ENCODE measurements at regions not wholly inside any gene's neighbourhood (a gene's known extent, or its start where the extent isn't known, plus 50 kb on each side); places are given as distances from the start of the nearest gene placed in this dataset.

DNA sequence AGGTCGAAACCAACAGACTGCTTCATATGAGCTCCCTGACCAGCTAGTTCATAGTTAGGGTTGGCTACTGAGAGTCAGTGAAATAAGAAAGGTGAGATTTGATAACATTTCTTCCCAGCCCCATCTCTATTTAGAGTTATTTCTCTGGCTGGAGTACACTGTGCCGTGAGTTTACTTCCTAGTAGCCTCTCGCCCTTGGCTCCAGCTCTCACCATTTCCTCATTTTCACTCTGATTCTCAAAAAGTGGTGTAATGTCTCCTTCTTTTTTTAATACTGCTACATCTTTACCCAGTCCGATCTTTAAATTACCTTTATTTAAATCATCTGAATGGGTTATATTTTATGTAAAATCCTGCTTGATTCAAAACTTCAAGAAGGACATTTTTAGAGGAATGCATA is 100.4 kb upstream of the FAM174A start (continued):
- TF ChIP-seq, protein P1, sequence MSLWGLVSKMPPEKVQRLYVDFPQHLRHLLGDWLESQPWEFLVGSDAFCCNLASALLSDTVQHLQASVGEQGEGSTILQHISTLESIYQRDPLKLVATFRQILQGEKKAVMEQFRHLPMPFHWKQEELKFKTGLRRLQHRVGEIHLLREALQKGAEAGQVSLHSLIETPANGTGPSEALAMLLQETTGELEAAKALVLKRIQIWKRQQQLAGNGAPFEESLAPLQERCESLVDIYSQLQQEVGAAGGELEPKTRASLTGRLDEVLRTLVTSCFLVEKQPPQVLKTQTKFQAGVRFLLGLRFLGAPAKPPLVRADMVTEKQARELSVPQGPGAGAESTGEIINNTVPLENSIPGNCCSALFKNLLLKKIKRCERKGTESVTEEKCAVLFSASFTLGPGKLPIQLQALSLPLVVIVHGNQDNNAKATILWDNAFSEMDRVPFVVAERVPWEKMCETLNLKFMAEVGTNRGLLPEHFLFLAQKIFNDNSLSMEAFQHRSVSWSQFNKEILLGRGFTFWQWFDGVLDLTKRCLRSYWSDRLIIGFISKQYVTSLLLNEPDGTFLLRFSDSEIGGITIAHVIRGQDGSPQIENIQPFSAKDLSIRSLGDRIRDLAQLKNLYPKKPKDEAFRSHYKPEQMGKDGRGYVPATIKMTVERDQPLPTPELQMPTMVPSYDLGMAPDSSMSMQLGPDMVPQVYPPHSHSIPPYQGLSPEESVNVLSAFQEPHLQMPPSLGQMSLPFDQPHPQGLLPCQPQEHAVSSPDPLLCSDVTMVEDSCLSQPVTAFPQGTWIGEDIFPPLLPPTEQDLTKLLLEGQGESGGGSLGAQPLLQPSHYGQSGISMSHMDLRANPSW (CRISPR knock-in tag; conservative IDR thresholded peaks at IDR 0.05; ENCODE audit: low read depth), result no peak

DNA sequence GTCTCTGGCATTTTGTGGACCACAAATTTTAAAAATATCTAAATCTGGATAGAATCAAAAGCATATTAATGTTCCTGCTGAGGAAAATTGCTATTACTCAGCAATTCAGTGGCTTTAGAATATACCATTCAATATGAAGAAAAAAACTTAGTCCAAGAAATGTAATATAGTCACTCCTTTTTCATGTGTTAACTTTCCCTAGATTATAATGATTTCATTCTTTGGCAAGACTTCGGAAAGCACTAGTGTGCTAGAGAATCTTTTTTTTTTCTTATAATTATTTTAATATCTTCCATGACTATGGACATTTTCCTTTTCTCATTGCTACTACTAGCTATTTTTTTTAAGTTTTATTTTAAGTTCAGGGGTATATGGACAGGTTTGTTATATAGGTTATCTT is 102.4 kb upstream of the FAM174A start:
- no peak for ATAC-seq
- TF ChIP-seq, protein P2, sequence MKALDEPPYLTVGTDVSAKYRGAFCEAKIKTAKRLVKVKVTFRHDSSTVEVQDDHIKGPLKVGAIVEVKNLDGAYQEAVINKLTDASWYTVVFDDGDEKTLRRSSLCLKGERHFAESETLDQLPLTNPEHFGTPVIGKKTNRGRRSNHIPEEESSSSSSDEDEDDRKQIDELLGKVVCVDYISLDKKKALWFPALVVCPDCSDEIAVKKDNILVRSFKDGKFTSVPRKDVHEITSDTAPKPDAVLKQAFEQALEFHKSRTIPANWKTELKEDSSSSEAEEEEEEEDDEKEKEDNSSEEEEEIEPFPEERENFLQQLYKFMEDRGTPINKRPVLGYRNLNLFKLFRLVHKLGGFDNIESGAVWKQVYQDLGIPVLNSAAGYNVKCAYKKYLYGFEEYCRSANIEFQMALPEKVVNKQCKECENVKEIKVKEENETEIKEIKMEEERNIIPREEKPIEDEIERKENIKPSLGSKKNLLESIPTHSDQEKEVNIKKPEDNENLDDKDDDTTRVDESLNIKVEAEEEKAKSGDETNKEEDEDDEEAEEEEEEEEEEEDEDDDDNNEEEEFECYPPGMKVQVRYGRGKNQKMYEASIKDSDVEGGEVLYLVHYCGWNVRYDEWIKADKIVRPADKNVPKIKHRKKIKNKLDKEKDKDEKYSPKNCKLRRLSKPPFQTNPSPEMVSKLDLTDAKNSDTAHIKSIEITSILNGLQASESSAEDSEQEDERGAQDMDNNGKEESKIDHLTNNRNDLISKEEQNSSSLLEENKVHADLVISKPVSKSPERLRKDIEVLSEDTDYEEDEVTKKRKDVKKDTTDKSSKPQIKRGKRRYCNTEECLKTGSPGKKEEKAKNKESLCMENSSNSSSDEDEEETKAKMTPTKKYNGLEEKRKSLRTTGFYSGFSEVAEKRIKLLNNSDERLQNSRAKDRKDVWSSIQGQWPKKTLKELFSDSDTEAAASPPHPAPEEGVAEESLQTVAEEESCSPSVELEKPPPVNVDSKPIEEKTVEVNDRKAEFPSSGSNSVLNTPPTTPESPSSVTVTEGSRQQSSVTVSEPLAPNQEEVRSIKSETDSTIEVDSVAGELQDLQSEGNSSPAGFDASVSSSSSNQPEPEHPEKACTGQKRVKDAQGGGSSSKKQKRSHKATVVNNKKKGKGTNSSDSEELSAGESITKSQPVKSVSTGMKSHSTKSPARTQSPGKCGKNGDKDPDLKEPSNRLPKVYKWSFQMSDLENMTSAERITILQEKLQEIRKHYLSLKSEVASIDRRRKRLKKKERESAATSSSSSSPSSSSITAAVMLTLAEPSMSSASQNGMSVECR (CRISPR knock-in tag; IDR thresholded peaks at IDR 0.05; ENCODE audit: borderline replicate concordance), result no peak
- TF ChIP-seq ZNF232 (CRISPR knock-in tag; IDR thresholded peaks at IDR 0.05) (no peak), EMX1 (CRISPR knock-in tag; IDR thresholded peaks at IDR 0.05) (no peak), ZBTB21 (CRISPR knock-in tag; IDR thresholded peaks at IDR 0.05; ENCODE audit: borderline replicate concordance) (no peak), ATF1 (CRISPR knock-in tag; IDR thresholded peaks at IDR 0.05) (no peak), HMGA2 (CRISPR knock-in tag; IDR thresholded peaks at IDR 0.05) (no peak), IRF2 (CRISPR knock-in tag; IDR thresholded peaks at IDR 0.05; ENCODE audit: borderline replicate concordance, low read depth) (no peak), ZNF396 (CRISPR knock-in tag; IDR thresholded peaks at IDR 0.05; ENCODE audit: borderline replicate concordance) (no peak)
- TF ChIP-seq, protein P3, sequence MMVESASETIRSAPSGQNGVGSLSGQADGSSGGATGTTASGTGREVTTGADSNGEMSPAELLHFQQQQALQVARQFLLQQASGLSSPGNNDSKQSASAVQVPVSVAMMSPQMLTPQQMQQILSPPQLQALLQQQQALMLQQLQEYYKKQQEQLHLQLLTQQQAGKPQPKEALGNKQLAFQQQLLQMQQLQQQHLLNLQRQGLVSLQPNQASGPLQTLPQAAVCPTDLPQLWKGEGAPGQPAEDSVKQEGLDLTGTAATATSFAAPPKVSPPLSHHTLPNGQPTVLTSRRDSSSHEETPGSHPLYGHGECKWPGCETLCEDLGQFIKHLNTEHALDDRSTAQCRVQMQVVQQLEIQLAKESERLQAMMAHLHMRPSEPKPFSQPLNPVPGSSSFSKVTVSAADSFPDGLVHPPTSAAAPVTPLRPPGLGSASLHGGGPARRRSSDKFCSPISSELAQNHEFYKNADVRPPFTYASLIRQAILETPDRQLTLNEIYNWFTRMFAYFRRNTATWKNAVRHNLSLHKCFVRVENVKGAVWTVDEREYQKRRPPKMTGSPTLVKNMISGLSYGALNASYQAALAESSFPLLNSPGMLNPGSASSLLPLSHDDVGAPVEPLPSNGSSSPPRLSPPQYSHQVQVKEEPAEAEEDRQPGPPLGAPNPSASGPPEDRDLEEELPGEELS (CRISPR knock-in tag; IDR thresholded peaks at IDR 0.05), result no peak
- TF ChIP-seq, protein P4, sequence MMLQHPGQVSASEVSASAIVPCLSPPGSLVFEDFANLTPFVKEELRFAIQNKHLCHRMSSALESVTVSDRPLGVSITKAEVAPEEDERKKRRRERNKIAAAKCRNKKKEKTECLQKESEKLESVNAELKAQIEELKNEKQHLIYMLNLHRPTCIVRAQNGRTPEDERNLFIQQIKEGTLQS (CRISPR knock-in tag; conservative IDR thresholded peaks at IDR 0.05), result no peak
- TF ChIP-seq, protein P5, sequence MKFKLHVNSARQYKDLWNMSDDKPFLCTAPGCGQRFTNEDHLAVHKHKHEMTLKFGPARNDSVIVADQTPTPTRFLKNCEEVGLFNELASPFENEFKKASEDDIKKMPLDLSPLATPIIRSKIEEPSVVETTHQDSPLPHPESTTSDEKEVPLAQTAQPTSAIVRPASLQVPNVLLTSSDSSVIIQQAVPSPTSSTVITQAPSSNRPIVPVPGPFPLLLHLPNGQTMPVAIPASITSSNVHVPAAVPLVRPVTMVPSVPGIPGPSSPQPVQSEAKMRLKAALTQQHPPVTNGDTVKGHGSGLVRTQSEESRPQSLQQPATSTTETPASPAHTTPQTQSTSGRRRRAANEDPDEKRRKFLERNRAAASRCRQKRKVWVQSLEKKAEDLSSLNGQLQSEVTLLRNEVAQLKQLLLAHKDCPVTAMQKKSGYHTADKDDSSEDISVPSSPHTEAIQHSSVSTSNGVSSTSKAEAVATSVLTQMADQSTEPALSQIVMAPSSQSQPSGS (CRISPR knock-in tag; IDR thresholded peaks at IDR 0.05; ENCODE audit: borderline replicate concordance, low read depth), result no peak
- TF ChIP-seq, protein P6, sequence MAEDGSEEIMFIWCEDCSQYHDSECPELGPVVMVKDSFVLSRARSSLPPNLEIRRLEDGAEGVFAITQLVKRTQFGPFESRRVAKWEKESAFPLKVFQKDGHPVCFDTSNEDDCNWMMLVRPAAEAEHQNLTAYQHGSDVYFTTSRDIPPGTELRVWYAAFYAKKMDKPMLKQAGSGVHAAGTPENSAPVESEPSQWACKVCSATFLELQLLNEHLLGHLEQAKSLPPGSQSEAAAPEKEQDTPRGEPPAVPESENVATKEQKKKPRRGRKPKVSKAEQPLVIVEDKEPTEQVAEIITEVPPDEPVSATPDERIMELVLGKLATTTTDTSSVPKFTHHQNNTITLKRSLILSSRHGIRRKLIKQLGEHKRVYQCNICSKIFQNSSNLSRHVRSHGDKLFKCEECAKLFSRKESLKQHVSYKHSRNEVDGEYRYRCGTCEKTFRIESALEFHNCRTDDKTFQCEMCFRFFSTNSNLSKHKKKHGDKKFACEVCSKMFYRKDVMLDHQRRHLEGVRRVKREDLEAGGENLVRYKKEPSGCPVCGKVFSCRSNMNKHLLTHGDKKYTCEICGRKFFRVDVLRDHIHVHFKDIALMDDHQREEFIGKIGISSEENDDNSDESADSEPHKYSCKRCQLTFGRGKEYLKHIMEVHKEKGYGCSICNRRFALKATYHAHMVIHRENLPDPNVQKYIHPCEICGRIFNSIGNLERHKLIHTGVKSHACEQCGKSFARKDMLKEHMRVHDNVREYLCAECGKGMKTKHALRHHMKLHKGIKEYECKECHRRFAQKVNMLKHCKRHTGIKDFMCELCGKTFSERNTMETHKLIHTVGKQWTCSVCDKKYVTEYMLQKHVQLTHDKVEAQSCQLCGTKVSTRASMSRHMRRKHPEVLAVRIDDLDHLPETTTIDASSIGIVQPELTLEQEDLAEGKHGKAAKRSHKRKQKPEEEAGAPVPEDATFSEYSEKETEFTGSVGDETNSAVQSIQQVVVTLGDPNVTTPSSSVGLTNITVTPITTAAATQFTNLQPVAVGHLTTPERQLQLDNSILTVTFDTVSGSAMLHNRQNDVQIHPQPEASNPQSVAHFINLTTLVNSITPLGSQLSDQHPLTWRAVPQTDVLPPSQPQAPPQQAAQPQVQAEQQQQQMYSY (CRISPR knock-in tag; IDR thresholded peaks at IDR 0.05), result no peak
- TF ChIP-seq, protein P7, sequence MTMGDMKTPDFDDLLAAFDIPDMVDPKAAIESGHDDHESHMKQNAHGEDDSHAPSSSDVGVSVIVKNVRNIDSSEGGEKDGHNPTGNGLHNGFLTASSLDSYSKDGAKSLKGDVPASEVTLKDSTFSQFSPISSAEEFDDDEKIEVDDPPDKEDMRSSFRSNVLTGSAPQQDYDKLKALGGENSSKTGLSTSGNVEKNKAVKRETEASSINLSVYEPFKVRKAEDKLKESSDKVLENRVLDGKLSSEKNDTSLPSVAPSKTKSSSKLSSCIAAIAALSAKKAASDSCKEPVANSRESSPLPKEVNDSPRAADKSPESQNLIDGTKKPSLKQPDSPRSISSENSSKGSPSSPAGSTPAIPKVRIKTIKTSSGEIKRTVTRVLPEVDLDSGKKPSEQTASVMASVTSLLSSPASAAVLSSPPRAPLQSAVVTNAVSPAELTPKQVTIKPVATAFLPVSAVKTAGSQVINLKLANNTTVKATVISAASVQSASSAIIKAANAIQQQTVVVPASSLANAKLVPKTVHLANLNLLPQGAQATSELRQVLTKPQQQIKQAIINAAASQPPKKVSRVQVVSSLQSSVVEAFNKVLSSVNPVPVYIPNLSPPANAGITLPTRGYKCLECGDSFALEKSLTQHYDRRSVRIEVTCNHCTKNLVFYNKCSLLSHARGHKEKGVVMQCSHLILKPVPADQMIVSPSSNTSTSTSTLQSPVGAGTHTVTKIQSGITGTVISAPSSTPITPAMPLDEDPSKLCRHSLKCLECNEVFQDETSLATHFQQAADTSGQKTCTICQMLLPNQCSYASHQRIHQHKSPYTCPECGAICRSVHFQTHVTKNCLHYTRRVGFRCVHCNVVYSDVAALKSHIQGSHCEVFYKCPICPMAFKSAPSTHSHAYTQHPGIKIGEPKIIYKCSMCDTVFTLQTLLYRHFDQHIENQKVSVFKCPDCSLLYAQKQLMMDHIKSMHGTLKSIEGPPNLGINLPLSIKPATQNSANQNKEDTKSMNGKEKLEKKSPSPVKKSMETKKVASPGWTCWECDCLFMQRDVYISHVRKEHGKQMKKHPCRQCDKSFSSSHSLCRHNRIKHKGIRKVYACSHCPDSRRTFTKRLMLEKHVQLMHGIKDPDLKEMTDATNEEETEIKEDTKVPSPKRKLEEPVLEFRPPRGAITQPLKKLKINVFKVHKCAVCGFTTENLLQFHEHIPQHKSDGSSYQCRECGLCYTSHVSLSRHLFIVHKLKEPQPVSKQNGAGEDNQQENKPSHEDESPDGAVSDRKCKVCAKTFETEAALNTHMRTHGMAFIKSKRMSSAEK (CRISPR knock-in tag; IDR thresholded peaks at IDR 0.05; ENCODE audit: borderline replicate concordance), result no peak
- TF ChIP-seq, protein P8, sequence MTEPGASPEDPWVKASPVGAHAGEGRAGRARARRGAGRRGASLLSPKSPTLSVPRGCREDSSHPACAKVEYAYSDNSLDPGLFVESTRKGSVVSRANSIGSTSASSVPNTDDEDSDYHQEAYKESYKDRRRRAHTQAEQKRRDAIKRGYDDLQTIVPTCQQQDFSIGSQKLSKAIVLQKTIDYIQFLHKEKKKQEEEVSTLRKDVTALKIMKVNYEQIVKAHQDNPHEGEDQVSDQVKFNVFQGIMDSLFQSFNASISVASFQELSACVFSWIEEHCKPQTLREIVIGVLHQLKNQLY (CRISPR knock-in tag; IDR thresholded peaks at IDR 0.05), result no peak

More for the DNA sequence above, 102.4 kb upstream of the FAM174A start:
- Mint-ChIP-seq H3K27me3 (ENCODE audit: low read depth) (no peaks in the 10 kb centered on the region), H3K4me1 (no peaks in the 10 kb centered on the region), H3K9me3 (no peaks in the 10 kb centered on the region), H3K27ac (no peak overlapping the region), H3K4me3 (no peak overlapping the region), H3K36me3 (no peaks in the 10 kb centered on the region)
- ChIA-PET POLR2A (no interaction called here), CTCF (no interaction called here)
- DNase-seq (ENCODE audit: low spot score), result no peak

Data from WTC11 (cell line).